Lower leg skin (tissue), 3 donors: ENCODE measurements at regions not wholly inside any gene's neighbourhood (a gene's known extent, or its start where the extent isn't known, plus 50 kb on each side); places are given as distances from the start of the nearest gene placed in this dataset.

Experiments
- CTCF ChIP-seq, 3 donors: fragments of 450-650 bp; IDR thresholded peaks; one replicate each; pipeline ENCODE4 v1.5.1; 2016; ENCODE audit warnings: antibody characterized with exemption in 3 of 3, mild to moderate bottlenecking in 3 of 3, moderate library complexity in 2 of 3
- POLR2A ChIP-seq, 2 donors: fragments of 450-650 bp; IDR thresholded peaks; one replicate each; pipeline ENCODE4 v1.6.1; 2016 to 2017; ENCODE audit warnings: antibody characterized with exemption in 2 of 2, mild to moderate bottlenecking in 1 of 2, moderate library complexity in 1 of 2

DNA sequence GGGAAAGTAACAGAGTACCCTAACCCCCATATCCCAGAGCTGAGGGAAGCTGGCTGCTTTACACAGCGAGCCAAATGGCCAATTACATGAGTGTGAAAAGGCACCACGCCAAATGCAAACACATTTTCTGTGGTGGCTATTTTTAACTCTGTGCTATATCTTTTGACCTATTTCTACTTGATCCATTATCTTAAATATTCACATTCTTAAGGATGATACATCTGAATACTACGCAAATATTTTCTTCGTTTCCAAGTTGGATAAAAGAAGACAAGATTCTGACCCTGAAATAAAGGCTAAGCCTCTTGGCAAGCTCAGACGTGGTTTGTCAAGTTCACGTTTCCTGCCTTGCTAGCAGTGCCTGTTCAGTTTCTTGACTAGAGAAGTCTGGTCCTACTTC is 146.7 kb upstream of the TMEM196 start:
- TF ChIP-seq CTCF (IDR thresholded peaks at IDR 0.05) (no peak), POLR2A (IDR thresholded peaks at IDR 0.05) (no peak)
